PFSK-1 (cell line): ENCODE measurements at regions not wholly inside any gene's neighbourhood (a gene's known extent, or its start where the extent isn't known, plus 50 kb on each side); places are given as distances from the start of the nearest gene placed in this dataset.

Experiments
- FOXP2 ChIP-seq: optimal IDR thresholded peaks from 2 replicates; pipeline ENCODE3; 2011; ENCODE audit warnings: borderline replicate concordance, control low read depth, inconsistent platforms; ENCODE audit not compliant: insufficient read depth; ENCODE audit errors: extremely low read length, extremely low read depth
- POLR2AphosphoS5 ChIP-seq: IDR thresholded peaks from 2 replicates; pipeline ENCODE4 v1.6.1; 2012; ENCODE audit warnings: low read depth, mild to moderate bottlenecking, control low read depth, low read length, moderate library complexity
- SIN3A ChIP-seq: IDR thresholded peaks from 2 replicates; pipeline ENCODE4 v1.6.1; 2012; ENCODE audit warnings: mild to moderate bottlenecking, low read length, moderate library complexity, borderline replicate concordance; ENCODE audit not compliant: insufficient read depth
- TAF1 ChIP-seq: IDR thresholded peaks from 2 replicates; pipeline ENCODE4 v1.6.1; 2012; ENCODE audit warnings: low read length, control low read depth, borderline replicate concordance; ENCODE audit not compliant: insufficient read depth
- TF ChIP-seq, protein P1 (sequence below), 2 experiments: IDR thresholded peaks; 2 replicates each; pipeline versions ENCODE4 v1.6.1 to v1.8.0; 2011 to 2012; ENCODE audit warnings: low read depth in 2 of 2, low read length in 2 of 2, control low read depth in 1 of 2, inconsistent platforms in 1 of 2, mild to moderate bottlenecking in 1 of 2, moderate library complexity in 1 of 2; ENCODE audit not compliant: insufficient read depth in 1 of 2

DNA sequence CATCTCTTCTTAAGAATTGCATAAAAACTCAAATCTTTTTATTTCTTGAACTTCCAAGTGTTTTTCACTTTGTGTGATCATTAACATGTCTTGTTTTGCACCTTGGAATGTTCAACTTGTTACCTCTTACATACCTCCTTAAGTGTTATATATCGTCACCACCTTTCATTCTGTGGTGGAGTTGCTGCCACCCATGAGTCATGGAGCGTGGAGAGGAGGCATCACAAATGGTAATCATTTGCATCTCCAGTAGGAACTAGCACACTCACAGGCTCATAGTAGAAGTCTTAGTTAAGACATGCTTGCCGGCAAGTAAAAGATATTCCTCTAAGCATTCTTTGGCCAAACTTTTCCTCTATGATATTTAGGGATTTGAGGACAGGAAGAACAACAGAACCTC lies 67.0 kb upstream of the VCX start:
- TF ChIP-seq SIN3A (no peak), POLR2AphosphoS5 (no peak), TAF1 (no peak), FOXP2 (no peak)
- TF ChIP-seq, protein P1, sequence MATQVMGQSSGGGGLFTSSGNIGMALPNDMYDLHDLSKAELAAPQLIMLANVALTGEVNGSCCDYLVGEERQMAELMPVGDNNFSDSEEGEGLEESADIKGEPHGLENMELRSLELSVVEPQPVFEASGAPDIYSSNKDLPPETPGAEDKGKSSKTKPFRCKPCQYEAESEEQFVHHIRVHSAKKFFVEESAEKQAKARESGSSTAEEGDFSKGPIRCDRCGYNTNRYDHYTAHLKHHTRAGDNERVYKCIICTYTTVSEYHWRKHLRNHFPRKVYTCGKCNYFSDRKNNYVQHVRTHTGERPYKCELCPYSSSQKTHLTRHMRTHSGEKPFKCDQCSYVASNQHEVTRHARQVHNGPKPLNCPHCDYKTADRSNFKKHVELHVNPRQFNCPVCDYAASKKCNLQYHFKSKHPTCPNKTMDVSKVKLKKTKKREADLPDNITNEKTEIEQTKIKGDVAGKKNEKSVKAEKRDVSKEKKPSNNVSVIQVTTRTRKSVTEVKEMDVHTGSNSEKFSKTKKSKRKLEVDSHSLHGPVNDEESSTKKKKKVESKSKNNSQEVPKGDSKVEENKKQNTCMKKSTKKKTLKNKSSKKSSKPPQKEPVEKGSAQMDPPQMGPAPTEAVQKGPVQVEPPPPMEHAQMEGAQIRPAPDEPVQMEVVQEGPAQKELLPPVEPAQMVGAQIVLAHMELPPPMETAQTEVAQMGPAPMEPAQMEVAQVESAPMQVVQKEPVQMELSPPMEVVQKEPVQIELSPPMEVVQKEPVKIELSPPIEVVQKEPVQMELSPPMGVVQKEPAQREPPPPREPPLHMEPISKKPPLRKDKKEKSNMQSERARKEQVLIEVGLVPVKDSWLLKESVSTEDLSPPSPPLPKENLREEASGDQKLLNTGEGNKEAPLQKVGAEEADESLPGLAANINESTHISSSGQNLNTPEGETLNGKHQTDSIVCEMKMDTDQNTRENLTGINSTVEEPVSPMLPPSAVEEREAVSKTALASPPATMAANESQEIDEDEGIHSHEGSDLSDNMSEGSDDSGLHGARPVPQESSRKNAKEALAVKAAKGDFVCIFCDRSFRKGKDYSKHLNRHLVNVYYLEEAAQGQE (IDR thresholded peaks at IDR 0.05; ENCODE audit: insufficient read depth in 1 of 2, low read depth in 2 of 2, low read length in 2 of 2): no peak

DNA sequence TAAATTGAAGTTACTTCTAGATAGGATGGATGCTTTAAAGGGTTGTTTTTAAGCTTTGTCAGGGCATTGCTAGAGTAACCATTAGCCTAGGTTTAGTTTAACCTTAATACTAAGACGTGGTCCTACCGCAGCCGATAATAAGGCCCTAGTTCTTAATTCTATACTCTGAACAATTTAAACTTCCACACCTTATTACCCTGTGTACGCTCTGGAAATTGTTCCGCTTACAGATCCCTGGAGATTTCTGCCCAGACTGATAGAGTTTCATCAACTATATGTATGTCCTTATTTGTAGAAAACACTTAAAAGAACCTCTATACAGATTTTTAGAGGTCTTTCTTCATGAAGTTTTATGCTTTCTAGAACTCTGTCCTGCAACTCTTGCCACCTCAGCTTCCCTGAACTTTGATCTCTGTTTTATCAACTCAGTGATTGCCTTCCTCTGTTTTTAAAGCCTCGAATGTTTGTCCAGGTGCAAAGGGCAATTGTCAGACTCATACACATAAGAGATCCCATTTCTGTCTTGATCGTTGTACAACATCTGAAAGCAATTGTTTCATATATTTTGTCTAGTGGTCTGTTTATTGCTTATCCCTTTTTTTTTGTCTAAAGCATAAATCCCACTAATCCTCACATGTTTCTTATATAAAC lies 71.1 kb upstream of the VCX start:
- no peak for TF ChIP-seq SIN3A

DNA sequence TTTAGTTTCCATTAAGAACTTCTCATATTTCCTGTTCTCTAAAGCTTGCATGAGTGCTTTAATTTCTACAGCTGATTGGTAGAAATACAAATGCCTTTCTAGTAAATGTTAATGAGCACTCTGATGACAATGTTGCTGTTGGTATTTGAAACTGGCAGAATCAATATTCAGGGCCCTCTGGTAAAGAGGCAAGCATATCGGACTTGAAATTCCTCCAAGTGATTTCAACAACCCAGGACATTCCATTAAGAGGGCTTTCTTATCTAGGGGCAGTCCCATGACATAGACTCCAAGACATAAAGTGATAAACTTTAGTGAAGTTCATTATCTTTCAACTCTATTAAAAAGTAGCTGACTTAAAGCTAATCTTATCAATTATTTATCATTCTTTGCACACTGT lies 83.1 kb upstream of the VCX start:
- TF ChIP-seq FOXP2 (no peak), TAF1 (no peak), SIN3A (no peak), POLR2AphosphoS5 (no peak)
- TF ChIP-seq, protein P1 (IDR thresholded peaks at IDR 0.05; ENCODE audit: insufficient read depth in 1 of 2, low read depth in 2 of 2, low read length in 2 of 2): no peak

DNA sequence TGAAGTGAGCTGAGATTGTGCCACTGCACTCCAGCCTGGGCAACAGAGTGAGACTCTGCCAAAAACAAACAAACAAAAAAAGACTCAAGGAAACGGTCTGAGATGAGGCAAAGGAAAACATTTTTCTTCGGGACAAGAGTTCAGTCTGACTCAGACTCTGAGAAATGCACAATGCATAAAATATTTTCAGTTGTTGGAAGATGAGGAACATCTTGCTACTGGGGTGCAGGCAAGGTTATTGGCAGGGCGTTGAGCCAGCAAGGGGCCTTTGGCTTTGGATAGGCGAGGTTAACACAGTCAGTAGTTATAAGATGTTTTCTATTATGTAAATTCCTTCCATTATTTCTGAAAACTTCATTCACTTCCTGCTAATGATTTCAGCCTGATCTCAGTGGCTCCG lies 96.1 kb upstream of the VCX start:
- TF ChIP-seq, protein P1 (IDR thresholded peaks at IDR 0.05; ENCODE audit: insufficient read depth in 1 of 2, low read depth in 2 of 2, low read length in 2 of 2): no peak
- TF ChIP-seq SIN3A (no peak), FOXP2 (no peak), TAF1 (no peak), POLR2AphosphoS5 (no peak)

DNA sequence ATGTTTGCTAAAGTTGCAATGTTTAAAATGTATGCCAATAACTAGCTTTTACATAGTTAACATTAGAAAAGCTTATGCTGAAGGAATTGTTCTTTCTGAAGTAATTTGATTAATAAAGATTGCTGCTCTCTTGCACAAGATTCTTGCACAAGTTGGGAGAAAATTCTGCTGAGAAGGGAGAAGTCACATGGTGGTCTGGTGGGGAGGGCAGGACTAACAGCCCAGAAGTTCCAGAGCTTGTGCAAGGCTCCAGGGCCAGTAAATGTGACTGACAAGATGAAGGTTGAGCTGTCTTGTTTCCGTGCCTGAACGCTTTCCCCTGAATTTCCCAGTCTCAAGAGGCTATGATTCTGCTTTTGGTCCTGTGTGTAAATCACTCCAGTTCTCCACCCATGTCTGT lies 112.9 kb upstream of the VCX start:
- no peak for TF ChIP-seq POLR2AphosphoS5
- no peak for TF ChIP-seq SIN3A
- TF ChIP-seq, protein P1 (IDR thresholded peaks at IDR 0.05; ENCODE audit: insufficient read depth in 1 of 2, low read depth in 2 of 2, low read length in 2 of 2): no peak
- TF ChIP-seq TAF1: no peak
- no peak for TF ChIP-seq FOXP2
